ENCODE measurements at regions not wholly inside any gene's neighbourhood (a gene's known extent, or its start where the extent isn't known, plus 50 kb on each side); places are given as distances from the start of the nearest gene placed in this dataset.

DNA sequence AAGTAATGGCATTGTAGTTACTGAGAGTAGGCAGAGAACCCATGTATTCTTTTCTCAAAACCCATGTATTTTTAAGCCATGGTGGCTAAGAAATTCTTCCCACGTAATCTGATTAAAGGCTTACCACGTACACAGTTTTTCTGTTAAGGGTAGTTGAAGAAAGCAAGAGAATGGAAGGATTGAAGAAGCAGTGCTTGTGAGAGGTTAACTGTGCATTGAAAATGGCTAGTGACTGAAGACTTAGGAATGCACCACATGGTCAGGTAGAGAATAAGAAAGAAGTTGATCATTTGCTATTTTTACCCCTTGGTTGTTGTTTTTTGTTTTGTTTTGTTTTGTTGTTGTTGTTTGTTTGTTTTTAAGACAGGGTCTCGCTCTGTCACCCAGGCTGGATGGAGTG lies 178.9 kb upstream of the SNX7 start:
- no peak for DNase-seq (ENCODE audit: low read depth)

DNA sequence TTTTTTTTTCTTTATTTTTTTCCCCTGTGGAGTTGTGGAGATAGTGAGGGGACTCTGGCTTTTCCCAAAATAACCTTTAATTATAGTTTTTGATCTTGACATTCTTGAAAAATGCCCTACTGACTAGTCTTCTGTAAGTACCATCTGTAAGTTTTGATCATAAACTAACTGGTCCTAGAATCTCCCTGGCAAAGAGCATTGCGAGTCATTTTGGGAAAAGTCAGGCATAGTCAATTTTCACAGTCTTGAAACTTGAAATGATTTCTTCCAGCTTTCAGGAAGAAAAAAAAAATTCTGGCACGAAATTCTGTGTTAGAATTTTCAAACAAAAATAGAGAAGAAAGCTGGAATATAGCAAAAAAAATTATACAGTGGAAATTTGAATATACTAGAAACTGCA lies 181.2 kb upstream of the SNX7 start:
- no peak for DNase-seq (ENCODE audit: low read depth)

DNA sequence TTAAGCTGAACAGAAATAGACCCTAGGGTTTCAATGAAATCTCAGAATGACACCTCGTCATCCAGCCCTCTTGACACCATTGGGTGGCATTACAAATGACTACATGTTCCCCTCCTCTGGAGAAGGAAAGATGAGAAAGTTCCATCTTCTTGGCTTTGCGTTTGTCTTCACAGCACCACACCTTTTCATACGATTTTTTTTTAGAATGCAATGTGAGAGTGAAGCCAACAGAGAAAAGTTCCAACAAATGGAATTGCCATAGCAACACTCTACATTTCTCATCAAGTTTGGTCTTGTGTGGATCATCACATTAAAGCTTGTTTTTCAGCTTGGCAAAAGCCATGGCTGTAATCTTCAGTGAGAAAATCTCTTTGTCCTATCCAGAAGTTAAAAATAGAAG lies 183.4 kb upstream of the SNX7 start:
- no peak for DNase-seq (ENCODE audit: low read depth)

DNA sequence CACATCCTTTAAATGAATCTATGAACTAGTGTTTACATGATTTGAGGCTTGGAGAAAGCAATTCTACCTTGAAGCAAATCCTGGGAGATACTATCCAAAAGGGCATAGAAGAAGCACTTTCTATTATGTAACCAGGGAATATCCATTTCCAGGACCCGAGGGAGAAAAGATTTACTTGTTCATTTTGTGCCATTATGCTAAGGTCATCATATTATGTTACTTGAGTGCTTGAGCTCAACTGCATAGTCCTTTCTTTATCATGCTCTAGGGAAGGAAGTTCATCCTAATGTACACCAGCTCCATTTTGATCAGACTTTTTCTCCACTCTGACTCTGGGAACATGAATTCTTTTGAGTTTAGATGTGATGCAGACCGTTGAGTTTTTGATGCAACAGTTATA lies 188.6 kb upstream of the SNX7 start:
- no peak for DNase-seq (ENCODE audit: low read depth)

DNA sequence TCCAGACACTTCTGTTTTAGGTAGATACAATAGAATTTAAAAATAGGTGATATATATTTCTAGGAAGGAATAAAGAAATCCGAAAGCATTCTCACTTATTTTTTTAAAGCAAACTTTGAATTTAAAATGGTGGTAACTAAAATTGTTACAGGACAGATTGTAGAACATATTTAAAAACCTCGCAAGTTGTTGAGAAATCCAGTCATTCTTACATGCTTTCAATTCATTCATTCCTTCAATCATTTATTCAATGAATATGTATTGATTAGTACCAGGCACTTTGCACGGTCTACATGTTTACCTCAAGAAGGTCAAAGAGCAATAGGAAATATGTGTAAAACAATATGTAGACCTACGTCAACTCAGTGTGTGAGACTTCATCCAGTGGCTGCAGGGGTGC lies 189.9 kb upstream of the SNX7 start:
- no peak for DNase-seq (ENCODE audit: low read depth)

DNA sequence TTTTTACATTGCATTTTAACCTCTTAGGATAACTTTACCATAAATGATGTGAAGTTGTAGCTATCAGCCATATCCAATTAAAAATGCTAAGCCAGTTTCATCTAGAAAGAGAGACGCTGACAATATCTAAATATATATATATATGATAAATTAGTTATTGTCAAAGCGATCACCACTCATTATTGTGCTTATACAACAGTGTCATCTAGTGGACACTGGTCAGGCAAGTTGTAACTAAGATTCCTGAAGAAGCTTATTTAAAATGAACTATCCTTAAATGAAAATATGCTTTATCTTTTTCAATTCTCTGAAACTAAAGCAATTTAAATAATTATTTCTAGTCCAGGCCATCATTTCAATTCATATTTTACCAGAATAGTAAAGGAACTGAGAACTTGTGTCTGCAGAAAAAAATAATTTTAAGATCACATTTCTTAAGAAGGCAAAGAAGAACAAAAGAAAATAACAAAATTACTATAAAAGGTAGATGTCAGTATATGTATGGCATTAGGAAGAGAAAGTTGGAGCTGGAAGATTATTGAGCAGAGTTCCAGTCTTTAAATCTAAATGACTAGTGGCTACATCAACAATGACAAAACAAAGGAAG lies 193.3 kb upstream of the SNX7 start:
- peak; percentile 63 for DNase-seq (ENCODE audit: low read depth)

DNA sequence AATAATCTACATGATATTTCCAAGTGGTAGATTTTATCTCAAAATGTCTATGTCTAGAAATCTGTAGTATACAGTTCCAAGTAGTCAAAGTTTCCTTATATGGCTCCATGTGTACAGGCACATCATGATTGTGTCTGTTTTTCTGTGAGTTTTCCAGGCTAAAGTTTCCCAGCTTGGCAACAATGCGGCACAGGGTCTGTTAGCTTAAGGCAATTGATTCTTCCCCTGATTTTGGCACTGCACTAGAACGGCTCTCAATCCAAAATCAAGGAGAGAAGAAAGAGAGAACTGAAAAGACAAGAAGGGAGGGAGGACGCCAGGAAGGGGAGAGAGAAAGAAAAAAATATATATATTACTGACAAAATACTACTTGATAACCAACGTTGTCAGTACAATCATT lies 193.9 kb upstream of the SNX7 start:
- DNase-seq (ENCODE audit: low read depth), result no peak

DNA sequence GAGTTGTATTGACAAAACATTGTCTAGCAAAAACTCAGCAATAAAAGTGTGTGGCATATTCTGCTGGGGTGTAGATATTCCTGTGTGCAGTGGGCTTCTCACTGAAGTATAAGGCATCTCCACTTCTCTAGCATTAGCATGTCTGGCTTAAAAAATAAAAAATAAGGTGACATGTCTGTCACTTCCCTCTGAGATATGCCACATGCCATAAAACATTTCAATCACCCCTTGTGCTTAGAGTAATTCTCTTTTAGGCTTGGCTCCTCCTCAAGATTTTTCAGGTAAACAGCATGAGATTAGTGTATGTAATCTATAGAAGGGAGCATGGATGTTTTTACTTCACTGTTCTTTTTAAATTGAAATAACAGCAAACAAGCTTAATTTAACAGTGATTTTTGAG lies 194.4 kb upstream of the SNX7 start:
- DNase-seq (ENCODE audit: low read depth), result no peak

DNA sequence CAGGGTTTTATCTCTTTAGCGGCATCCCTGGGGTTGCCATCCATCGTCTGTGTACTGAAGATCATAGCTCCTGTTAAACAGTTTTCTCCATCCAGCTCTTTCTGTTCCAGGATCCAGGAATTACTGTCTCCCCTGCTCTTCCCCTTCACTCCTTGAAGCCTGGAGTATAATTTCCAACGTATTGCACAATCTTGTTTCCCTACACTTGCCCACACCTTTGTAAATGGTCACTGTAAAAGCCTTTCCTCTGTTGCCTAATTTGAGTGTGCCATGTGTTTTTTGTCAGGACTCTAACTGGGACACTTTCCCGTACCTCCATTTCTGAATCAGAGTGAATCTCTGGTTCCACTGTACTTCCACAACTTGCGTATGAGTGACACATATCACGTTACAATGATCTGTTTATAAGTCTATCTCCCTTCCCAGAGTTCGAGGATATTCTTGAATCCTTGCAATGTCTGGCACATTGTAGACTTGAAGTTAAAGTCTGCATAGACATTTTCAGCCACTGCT lies 199.6 kb upstream of the SNX7 start:
- DNase-seq (ENCODE audit: low read depth), result no peak

DNA sequence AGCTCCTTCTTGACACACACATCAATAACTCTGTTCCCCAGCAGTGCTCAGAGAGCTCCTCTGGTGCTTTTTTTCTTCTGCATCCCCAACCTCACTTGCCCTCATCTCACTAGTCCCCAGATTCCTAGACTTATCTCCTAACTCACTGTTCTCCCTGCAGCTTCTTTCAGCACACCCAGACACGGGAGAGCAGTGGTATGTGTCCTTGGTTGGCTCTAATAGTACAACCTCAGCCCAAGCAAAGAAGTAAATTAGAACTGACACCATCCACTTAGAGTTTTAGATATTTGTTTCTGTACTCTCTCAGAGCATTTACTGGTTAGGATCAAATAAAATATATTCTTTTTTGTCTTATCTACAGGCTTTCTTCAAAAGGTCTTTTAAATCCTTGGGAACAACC lies 201.4 kb upstream of the SNX7 start:
- DNase-seq (ENCODE audit: low read depth), result no peak

DNA sequence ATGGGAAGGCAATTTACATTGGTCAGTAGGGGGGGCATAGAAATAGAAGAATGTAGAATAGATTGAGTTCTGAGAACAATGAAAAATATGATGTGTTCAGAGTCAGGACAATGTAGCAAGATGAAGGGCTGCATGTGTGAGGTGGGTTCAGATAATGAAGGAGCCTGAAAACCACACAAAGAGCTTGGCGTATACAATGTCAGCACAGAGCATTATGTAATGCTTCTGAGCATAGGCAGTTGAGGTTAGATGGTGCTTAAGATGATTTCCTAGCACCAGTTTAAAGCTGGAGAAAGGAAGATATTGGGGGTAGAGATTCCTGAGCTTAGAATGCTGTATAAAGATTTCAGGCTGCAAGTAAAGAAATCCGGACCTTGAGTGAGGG lies 202.0 kb upstream of the SNX7 start:
- no peak for DNase-seq (ENCODE audit: low read depth)

DNA sequence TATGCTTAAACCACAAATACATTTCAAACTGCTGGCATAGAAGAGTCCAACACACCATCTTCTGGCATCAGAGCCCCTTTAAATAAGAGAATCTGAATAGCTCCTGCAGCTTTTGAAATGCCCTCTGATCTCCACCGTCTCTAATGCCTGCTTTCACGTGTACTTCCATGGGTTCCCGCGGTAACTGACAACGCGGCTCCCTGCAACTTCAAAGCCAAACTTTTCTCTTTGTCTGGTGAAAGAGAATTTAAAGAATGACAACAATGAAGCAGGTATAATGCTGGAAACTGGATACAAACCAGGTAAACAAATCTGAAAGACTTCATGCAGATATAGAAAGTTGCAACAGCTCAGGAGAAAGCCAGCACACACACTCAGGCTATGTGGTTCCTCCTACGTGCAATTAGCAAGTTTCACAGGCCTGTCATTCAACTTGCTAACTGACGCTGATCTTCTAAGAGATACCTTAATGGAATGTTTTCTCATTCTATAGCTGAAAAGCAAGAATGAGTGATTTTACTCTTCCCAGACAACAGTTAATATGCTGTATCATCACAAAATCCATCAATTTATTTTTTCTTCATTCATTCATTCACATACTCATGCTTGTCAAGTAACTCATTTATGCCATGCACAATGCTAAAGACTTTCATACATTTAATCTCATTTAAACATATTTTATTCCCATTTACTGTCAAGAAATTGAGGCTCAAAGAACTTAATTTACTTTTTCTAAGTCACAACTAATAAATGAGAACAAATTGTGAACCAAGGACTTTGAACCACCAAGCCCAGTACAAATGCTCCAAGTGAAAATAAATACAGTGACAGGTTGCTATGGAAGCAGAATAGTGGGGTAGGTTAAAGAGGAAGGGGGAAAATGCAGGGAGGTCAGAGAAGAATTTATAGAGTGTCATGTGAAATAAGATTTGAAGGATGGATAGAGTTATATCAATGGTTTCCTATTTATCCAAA lies 202.7 kb upstream of the SNX7 start:
- no peak for DNase-seq (ENCODE audit: low read depth)

DNA sequence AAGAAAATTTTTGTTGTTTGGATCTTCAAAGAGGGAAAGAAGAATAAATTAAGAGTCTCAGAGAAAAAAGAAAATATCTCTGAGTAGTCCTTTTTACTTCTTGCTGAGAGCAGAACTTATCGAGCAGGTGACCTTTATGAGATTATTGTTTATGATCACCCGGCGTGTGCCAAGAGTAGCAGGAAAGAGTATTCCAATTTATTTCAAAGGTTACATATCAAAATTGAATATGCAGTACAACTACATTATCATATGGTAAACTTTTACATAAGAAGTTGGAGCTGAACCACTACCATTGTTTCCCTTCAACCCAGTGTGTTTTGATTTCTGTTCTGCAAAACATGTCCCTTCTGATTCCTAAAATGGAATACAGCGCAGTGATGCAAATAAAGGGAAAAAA lies 204.3 kb upstream of the SNX7 start:
- no peak for DNase-seq (ENCODE audit: low read depth)

DNA sequence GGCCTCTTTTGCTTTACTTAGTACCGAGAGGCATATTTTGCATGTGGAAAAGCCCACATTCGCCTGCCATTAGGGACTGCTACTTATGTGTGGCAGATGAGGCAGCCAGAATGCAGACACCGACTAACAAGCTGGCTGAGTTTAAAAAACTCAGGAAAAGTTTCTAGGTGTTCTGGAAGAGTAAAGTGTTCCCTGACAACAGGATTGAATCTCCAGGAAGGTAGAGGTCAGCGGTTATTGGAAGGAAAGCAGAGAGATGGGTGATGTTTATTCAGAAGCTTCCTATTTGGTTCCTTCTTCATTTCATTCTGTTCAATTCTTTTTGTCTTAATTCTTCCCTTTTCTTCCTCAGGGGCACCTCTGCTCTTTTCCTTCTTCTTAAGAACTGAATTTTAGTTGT lies 206.9 kb upstream of the SNX7 start:
- DNase-seq (ENCODE audit: low read depth), result no peak

DNA sequence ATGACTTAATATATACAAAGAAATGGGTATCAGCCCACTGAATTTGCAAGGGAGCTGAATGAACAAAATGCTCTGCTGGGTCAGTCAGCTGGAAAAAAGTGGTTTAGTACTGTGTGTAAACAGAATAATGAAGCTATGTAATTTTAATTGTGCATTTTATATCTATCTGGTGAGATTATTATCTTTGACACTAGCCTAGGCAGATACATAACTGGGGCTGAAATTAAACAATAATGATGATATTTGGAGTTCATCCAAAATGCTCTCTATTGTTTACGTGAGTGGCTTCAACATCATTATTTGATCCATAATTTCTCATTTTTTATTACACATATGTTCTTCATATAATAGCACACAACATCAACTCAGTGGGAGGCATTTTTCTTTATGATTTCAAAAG lies 208.5 kb upstream of the SNX7 start:
- no peak for DNase-seq (ENCODE audit: low read depth)

DNA sequence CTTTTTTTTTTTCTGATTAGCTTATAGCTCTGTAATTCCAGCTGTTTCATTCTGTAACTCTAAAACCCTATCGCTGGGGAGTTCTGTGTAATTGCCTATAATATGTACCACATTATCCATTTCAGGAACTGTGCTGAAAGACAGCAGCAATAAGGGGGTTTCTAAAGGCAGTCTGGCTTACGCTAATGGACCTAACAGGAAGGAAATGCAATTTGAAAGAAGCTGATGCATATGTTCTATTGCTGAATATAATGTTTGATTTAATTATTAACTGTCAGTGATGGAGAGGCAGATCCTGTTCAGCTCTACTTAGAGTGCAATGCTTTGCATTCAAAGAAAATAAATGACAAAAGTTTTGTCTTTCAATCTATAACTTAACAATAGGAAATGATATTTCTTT lies 209.4 kb upstream of the SNX7 start:
- no peak for DNase-seq (ENCODE audit: low read depth)

DNA sequence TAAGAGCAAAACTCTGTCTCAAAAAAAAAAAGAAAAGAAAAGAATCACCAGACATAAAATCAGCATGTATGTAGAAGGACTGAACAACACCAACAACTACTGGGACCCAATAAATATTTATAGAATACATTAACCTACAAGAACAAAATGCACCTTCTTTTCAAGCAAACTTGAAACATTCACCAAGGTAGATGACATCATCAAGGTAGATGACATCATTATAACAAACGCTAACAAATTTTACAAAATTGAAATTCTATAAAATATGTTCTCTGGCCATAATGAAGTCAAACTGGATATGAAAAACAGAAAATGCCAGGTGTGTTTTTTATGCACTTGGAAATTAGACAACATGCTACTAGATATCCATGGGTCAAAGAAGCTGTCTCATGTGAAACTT lies 220.2 kb upstream of the SNX7 start:
- DNase-seq (ENCODE audit: low read depth), result no peak

DNA sequence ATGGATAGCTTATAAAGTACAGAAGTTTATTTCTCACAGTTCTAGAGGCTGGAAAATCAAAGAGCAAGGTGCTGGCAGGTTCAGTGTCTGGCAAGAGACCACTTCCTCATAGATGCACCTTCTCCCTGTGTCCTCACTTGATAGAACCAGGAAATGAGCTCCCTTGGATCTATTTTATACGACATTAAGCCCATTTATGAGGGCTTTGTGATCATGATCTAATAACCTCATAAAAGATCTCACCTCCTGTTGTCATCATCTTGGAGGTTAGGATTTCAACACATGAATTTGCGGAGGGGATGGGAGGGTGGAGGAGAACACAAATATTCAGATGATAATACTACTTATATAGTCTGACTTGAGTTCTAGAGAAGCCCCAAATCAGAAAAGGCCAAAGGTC lies 222.1 kb upstream of the SNX7 start:
- no peak for DNase-seq (ENCODE audit: low read depth)

DNA sequence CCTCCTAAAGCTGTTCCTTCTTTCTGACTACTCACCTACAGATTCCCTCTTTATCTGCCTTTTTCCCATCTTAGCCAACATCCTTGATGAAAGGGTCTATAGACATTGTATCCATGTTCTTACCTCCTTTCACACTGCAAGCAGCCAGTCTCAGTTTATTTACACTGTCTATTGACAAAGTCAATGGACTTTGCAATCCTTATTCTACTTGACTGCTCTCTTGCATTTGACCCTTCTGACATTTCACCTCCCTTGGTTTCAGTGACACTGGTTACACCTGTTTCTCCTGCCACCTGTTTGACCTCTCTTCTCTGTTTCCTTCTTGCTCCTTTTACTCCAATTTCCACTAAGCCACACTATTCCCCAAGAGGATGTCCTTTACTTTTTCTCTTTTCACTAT lies 224.0 kb upstream of the SNX7 start:
- no peak for DNase-seq (ENCODE audit: low read depth)

DNA sequence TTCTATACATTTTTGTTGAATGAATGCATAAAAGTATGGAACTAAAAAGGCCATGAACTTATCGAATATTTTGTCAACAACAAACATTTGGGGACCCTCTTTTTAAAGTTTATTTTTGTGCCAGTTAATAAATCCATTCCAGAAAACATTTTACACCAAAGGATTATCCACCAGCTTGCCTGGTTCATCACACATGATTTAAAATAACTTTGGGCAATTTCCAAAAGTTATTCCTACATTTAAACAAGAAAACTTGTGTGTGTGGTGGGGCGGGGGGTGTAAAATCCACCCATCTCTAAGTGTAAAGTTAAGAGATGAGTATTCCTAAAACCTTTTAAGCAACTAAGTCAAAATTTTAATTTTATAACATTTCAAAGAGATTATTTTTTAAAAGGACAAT lies 224.5 kb upstream of the SNX7 start:
- DNase-seq (ENCODE audit: low read depth), result no peak

DNA sequence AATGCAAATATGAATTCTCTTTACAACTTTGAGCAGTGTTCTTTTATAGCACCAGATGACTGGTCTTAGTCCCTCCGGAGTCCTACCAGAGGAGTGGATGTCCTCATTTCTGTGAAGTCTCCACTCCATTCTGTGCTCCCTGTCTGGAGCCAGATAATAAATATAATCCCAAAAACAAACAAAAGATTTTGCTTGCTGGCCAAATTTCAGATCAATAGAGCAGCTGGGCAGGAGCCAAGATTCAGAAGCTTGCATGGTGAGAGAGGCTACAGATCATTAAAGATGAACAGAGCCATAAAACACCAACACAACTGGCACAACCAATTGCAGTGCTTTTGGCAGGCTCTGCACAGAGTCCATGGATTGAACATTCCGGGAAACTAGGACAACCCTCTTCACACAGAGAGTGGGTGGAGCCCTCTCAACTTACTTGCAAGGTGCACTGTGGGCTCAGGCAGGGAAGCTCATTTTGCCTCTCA lies 231.5 kb upstream of the SNX7 start:
- DNase-seq (ENCODE audit: low read depth), result no peak

DNA sequence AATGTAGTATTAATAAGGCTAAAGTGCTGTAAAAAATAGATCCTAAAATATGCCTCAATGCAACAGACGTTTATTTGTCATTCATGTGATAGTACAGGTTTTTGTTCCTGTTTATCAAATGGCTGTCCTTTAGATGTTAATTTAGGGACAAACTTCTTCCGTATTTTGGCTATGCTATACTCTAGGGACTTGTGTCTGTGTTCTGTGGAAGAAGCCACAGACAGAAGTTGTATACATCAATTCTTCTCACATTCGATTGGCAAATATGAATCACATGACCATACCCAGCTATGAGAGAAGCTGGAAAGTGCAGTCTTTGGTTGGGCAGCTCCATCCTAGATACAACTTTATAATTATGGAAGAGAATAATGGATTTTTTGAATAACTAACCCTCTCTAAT lies 232.7 kb upstream of the SNX7 start:
- no peak for DNase-seq (ENCODE audit: low read depth)

DNA sequence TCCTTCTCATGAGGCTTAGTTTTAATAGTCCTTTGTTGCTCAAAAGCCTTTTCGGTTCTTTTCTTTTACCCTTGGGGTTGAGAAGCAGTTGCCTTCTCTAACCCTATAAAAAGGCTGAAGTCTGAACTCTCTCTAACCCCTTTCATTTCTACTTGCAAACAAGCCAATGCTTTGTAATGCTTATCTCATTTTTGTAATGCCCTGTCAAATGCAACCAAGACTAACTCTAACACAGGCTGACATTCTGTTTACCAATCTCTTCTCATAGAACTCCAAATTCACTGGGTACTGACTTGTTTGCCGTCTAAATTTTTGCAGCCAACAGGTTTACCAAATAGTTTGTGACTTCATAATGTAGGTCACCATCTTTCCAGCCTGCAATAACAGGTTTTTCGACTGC lies 233.9 kb upstream of the SNX7 start:
- no peak for DNase-seq (ENCODE audit: low read depth)

Measured in M059J (cell line).